HEK293 (cell line): ENCODE measurements at regions not wholly inside any gene's neighbourhood (a gene's known extent, or its start where the extent isn't known, plus 50 kb on each side); places are given as distances from the start of the nearest gene placed in this dataset.

Experiments
- CTCF ChIA-PET: fragments of 350-600 bp; formaldehyde crosslinking; extraction: SDS; loops from one replicate; lab custom pipeline; 2021; ENCODE audit warnings: antibody characterized with exemption; lab: Yijun Ruan, JAX
- POLR2A ChIA-PET: fragments of 300-600 bp; formaldehyde crosslinking; extraction: SDS; loops from one replicate; lab custom pipeline; 2020; ENCODE audit warnings: antibody characterized with exemption, inconsistent platforms; lab: Yijun Ruan, JAX
- H3K27ac ChIP-seq: fragments of 200-500 bp; sonication (Bioruptor generic); 2 replicates; pipeline ENCODE4 v1.5.1; 2014; ENCODE audit warnings: low read depth, low read length, control low read depth, inconsistent platforms; ENCODE audit errors: extremely low read depth
- H3K36me3 ChIP-seq, 2 experiments: fragments of 200-500 bp in 1 of 2; sonication (Bioruptor generic) in 1 of 2; 1 replicate in 1 of 2; 2 replicates in 1 of 2; pipeline ENCODE4 v1.5.1; 2014 to 2017; ENCODE audit warnings: inconsistent platforms in 2 of 2, low read length in 2 of 2; ENCODE audit not compliant: control insufficient read depth in 2 of 2, insufficient read depth in 1 of 2
- H3K4me1 ChIP-seq: fragments of 200-500 bp; sonication (Bioruptor generic); 2 replicates; pipeline ENCODE4 v1.5.1; 2014; ENCODE audit warnings: mild to moderate bottlenecking, low read length, inconsistent platforms; ENCODE audit not compliant: control insufficient read depth, insufficient read depth
- H3K4me3 ChIP-seq: 2 replicates; pipeline ENCODE4 v1.5.1; 2011; ENCODE audit warnings: low read depth, mild to moderate bottlenecking, control low read depth, low read length, moderate library complexity
- H3K9me3 ChIP-seq: fragments of 200-500 bp; sonication (Bioruptor generic); 2 replicates; pipeline ENCODE4 v1.5.1; 2014; ENCODE audit warnings: low read depth, low read length, inconsistent platforms; ENCODE audit not compliant: control insufficient read depth, insufficient read depth
- ZBTB11 ChIP-seq: fragments of 450-650 bp; formaldehyde crosslinking; conservative IDR thresholded peaks from 2 replicates; pipeline ENCODE4 v1.5.1; 2016; ENCODE audit warnings: low read depth, missing biosample characterization, missing genetic modification characterization
- ZBTB17 ChIP-seq: fragments of 450-650 bp; formaldehyde crosslinking; IDR thresholded peaks from 2 replicates; pipeline ENCODE4 v1.5.1; 2016; ENCODE audit warnings: missing biosample characterization, missing genetic modification characterization
- ZBTB21 ChIP-seq: fragments of 450-650 bp; formaldehyde crosslinking; IDR thresholded peaks from 2 replicates; pipeline ENCODE4 v1.5.1; 2017; ENCODE audit warnings: missing biosample characterization, missing genetic modification characterization
- ZBTB8A ChIP-seq: fragments of 450-650 bp; formaldehyde crosslinking; IDR thresholded peaks from 2 replicates; pipeline ENCODE4 v1.5.1; 2016; ENCODE audit warnings: missing biosample characterization, missing genetic modification characterization
- ZFP3 ChIP-seq: fragments of 450-650 bp; formaldehyde crosslinking; IDR thresholded peaks from 2 replicates; pipeline ENCODE4 v1.5.1; 2016; ENCODE audit warnings: low read depth, missing biosample characterization, missing genetic modification characterization
- ZFP41 ChIP-seq: fragments of 450-650 bp; formaldehyde crosslinking; IDR thresholded peaks from 2 replicates; pipeline ENCODE4 v1.5.1; 2016; ENCODE audit warnings: missing biosample characterization, missing genetic modification characterization, borderline replicate concordance
- ZNF138 ChIP-seq: fragments of 450-650 bp; formaldehyde crosslinking; IDR thresholded peaks from 2 replicates; pipeline ENCODE4 v1.5.1; 2016; ENCODE audit warnings: missing biosample characterization, missing genetic modification characterization, borderline replicate concordance
- ZNF174 ChIP-seq: fragments of 450-650 bp; formaldehyde crosslinking; IDR thresholded peaks from 2 replicates; pipeline ENCODE4 v1.5.0; 2017; ENCODE audit warnings: missing biosample characterization, mild to moderate bottlenecking, missing genetic modification characterization
- ZNF239 ChIP-seq: fragments of 450-650 bp; formaldehyde crosslinking; IDR thresholded peaks from 2 replicates; pipeline ENCODE4 v1.5.1; 2016; ENCODE audit warnings: missing biosample characterization, missing genetic modification characterization
- ZNF266 ChIP-seq: fragments of 450-650 bp; formaldehyde crosslinking; IDR thresholded peaks from 2 replicates; pipeline ENCODE4 v1.5.1; 2016; ENCODE audit warnings: missing biosample characterization, missing genetic modification characterization, low read depth
- ZNF341 ChIP-seq: fragments of 450-650 bp; formaldehyde crosslinking; IDR thresholded peaks from 2 replicates; pipeline ENCODE4; 2016; ENCODE audit warnings: low read depth, missing biosample characterization, missing genetic modification characterization
- ZNF354C ChIP-seq: fragments of 450-650 bp; formaldehyde crosslinking; IDR thresholded peaks from 2 replicates; pipeline ENCODE4 v1.5.1; 2016; ENCODE audit warnings: missing biosample characterization, missing genetic modification characterization, low read depth, borderline replicate concordance
- ZNF37A ChIP-seq: fragments of 450-650 bp; IDR thresholded peaks from 2 replicates; pipeline ENCODE4 v1.5.1; 2018; ENCODE audit warnings: missing biosample characterization, missing genetic modification characterization
- ZNF433 ChIP-seq: fragments of 450-650 bp; formaldehyde crosslinking; IDR thresholded peaks from 2 replicates; pipeline ENCODE4 v1.5.1; 2016; ENCODE audit warnings: missing biosample characterization, missing genetic modification characterization, low read depth
- ZNF558 ChIP-seq: fragments of 450-650 bp; formaldehyde crosslinking; IDR thresholded peaks from 2 replicates; pipeline ENCODE4 v1.5.1; 2016; ENCODE audit warnings: missing biosample characterization, missing genetic modification characterization
- ZNF560 ChIP-seq: fragments of 450-650 bp; formaldehyde crosslinking; IDR thresholded peaks from 2 replicates; pipeline ENCODE4 v1.5.1; 2017; ENCODE audit warnings: missing biosample characterization, missing genetic modification characterization, borderline replicate concordance
- ZNF561 ChIP-seq: fragments of 450-650 bp; IDR thresholded peaks from 2 replicates; pipeline ENCODE4 v1.5.1; 2018; ENCODE audit warnings: missing biosample characterization, missing genetic modification characterization, borderline replicate concordance
- ZNF621 ChIP-seq: fragments of 450-650 bp; formaldehyde crosslinking; IDR thresholded peaks from 2 replicates; pipeline ENCODE4 v1.5.1; 2017; ENCODE audit warnings: missing biosample characterization, missing genetic modification characterization
- ZNF639 ChIP-seq: fragments of 450-650 bp; formaldehyde crosslinking; IDR thresholded peaks from 2 replicates; pipeline ENCODE4 v1.5.1; 2016; ENCODE audit warnings: missing biosample characterization, missing genetic modification characterization
- ZNF654 ChIP-seq: fragments of 450-650 bp; formaldehyde crosslinking; IDR thresholded peaks from 2 replicates; pipeline ENCODE4 v1.5.1; 2016; ENCODE audit warnings: low read depth, missing biosample characterization, missing genetic modification characterization
- ZNF670 ChIP-seq: fragments of 450-650 bp; formaldehyde crosslinking; IDR thresholded peaks from 2 replicates; pipeline ENCODE4 v1.5.1; 2016; ENCODE audit warnings: missing biosample characterization, missing genetic modification characterization, low read depth
- ZNF768 ChIP-seq: fragments of 450-650 bp; formaldehyde crosslinking; IDR thresholded peaks from 2 replicates; pipeline ENCODE4 v1.5.1; 2018; ENCODE audit warnings: missing biosample characterization, mild to moderate bottlenecking, missing genetic modification characterization
- ZNF792 ChIP-seq: fragments of 450-650 bp; formaldehyde crosslinking; IDR thresholded peaks from 2 replicates; pipeline ENCODE4 v1.5.1; 2016; ENCODE audit warnings: missing biosample characterization, missing genetic modification characterization
- ZNF843 ChIP-seq: fragments of 450-650 bp; formaldehyde crosslinking; IDR thresholded peaks from 2 replicates; pipeline ENCODE4 v1.5.1; 2016; ENCODE audit warnings: missing biosample characterization, missing genetic modification characterization

GRCh38 chr4:153036931-153037482, 100.9 kb downstream of the FHDC1 start:
- no peaks in the 10 kb centered on the region for H3K4me1 ChIP-seq
- no peaks in the 10 kb centered on the region for H3K9me3 ChIP-seq
- ChIA-PET POLR2A (no interaction called here), CTCF (interaction anchor here (0.5 kb wide), 1 partner anchor 531 kb away, joined by 3 read pairs; no protein-coding TSS in a partner anchor)
- H3K36me3 ChIP-seq, result no peaks in the 10 kb centered on the region
- no peak for TF ChIP-seq ZNF654 (tag by site-specific recombination)
- TF ChIP-seq ZBTB8A (tag by site-specific recombination), result no peak
- TF ChIP-seq ZNF843, result no peak
- no peak for TF ChIP-seq ZBTB17 (tag by site-specific recombination)
- TF ChIP-seq ZNF560 (tag by site-specific recombination), result no peak
- TF ChIP-seq ZNF792 (tag by site-specific recombination), result no peak
- no peak overlapping the region for H3K27ac ChIP-seq
- H3K4me3 ChIP-seq, result no peak overlapping the region

GRCh38 chr4:153038623-153039311, 102.6 kb downstream of the FHDC1 start:
- no peak for TF ChIP-seq ZNF621 (tag by site-specific recombination)
- TF ChIP-seq ZNF670 (tag by site-specific recombination), result no peak
- no peak for TF ChIP-seq ZBTB21
- no peak for TF ChIP-seq ZNF138 (tag by site-specific recombination)
- TF ChIP-seq ZNF639 (tag by site-specific recombination), result no peak
- no peak for TF ChIP-seq ZNF239
- TF ChIP-seq ZFP3, result no peak
- TF ChIP-seq ZNF561 (tag by site-specific recombination), result no peak
- no peak for TF ChIP-seq ZFP41 (tag by site-specific recombination)
- no peak for TF ChIP-seq ZNF37A (tag by site-specific recombination)
- TF ChIP-seq ZNF354C (tag by site-specific recombination), result no peak
- CTCF ChIA-PET, result no interaction called here
- Histone ChIP-seq H3K27ac (no peak overlapping the region), H3K36me3 (no peaks in the 10 kb centered on the region), H3K4me3 (no peak overlapping the region), H3K4me1 (no peaks in the 10 kb centered on the region), H3K9me3 (no peaks in the 10 kb centered on the region)
- POLR2A ChIA-PET, result no interaction called here

- POLR2A ChIA-PET, result no interaction called here
- CTCF ChIA-PET, result no interaction called here
Observed at GRCh38 chr4:153039542-153040185, 103.5 kb downstream of the FHDC1 start.

More at GRCh38 chr4:153039542-153040185, 103.5 kb downstream of the FHDC1 start:
- Histone ChIP-seq H3K36me3 (no peaks in the 10 kb centered on the region), H3K4me1 (no peaks in the 10 kb centered on the region), H3K9me3 (no peaks in the 10 kb centered on the region), H3K4me3 (no peak overlapping the region), H3K27ac (no peak overlapping the region)
- TF ChIP-seq ZNF341 (tag by site-specific recombination) (no peak), ZNF433 (tag by site-specific recombination) (no peak), ZNF266 (no peak), ZBTB11 (tag by site-specific recombination) (no peak), ZNF558 (tag by site-specific recombination) (no peak), ZNF768 (no peak), ZNF174 (tag by site-specific recombination) (no peak)
